Osteoblast (primary cell): ENCODE measurements at regions not wholly inside any gene's neighbourhood (a gene's known extent, or its start where the extent isn't known, plus 50 kb on each side); places are given as distances from the start of the nearest gene placed in this dataset.
A peak's percentile ranks its signal among the peaks of the same experiment; 100 is the strongest.

Experiments
- DNase-seq: peaks from one replicate; pipeline ENCODE4 v3.0.0; 2011; ENCODE audit warnings: low spot score, mixed read lengths; ENCODE audit not compliant: insufficient read length; ENCODE audit errors: missing footprints
- H2AFZ ChIP-seq: 2 replicates; pipeline ENCODE4 v1.6.0; 2011; ENCODE audit warnings: mild to moderate bottlenecking, low read length
- H3K27ac ChIP-seq: 2 replicates; pipeline ENCODE4 v1.5.1; 2011; ENCODE audit warnings: mild to moderate bottlenecking, low read depth, low read length, moderate library complexity
- H3K27me3 ChIP-seq: 2 replicates; pipeline ENCODE4 v1.6.0; 2012; ENCODE audit warnings: mild to moderate bottlenecking, control low read depth, inconsistent platforms, low read length, moderate library complexity; ENCODE audit not compliant: insufficient read depth
- H3K36me3 ChIP-seq: 2 replicates; pipeline ENCODE4 v1.5.1; 2011; ENCODE audit warnings: mild to moderate bottlenecking, low read length, control low read depth, moderate library complexity; ENCODE audit not compliant: insufficient read depth
- H3K4me1 ChIP-seq: 2 replicates; pipeline ENCODE4 v1.5.1; 2011; ENCODE audit warnings: mild to moderate bottlenecking, low read length, control low read depth, moderate library complexity; ENCODE audit not compliant: insufficient read depth
- H3K4me2 ChIP-seq: 2 replicates; pipeline ENCODE4 v1.6.0; 2011; ENCODE audit warnings: mild to moderate bottlenecking, low read length; ENCODE audit not compliant: insufficient read depth
- H3K4me3 ChIP-seq: fragments of 200-600 bp; sonication (generic); 3 replicates; pipeline ENCODE4 v1.5.1; 2012; ENCODE audit warnings: mild to moderate bottlenecking, low read length, inconsistent platforms; ENCODE audit not compliant: insufficient read depth
- H3K79me2 ChIP-seq: 2 replicates; pipeline ENCODE4 v1.6.0; 2012; ENCODE audit warnings: mild to moderate bottlenecking, low read length, control low read depth, inconsistent platforms; ENCODE audit not compliant: insufficient read depth
- H3K9me3 ChIP-seq: 2 replicates; pipeline ENCODE4 v1.5.1; 2011; ENCODE audit warnings: low read depth, low read length, control low read depth
- H4K20me1 ChIP-seq: 2 replicates; pipeline ENCODE4 v1.6.0; 2012; ENCODE audit warnings: mild to moderate bottlenecking, low read length, control low read depth; ENCODE audit not compliant: insufficient read depth
- TF ChIP-seq, protein P1 (sequence below): IDR thresholded peaks from 2 replicates; pipeline ENCODE4 v1.5.1; 2011; ENCODE audit warnings: mild to moderate bottlenecking, low read depth, low read length, moderate library complexity; ENCODE audit errors: extremely low read depth

GRCh38 chr10:78763651-78764395 lies 304.9 kb upstream of the ZMIZ1 start:
- H3K36me3 ChIP-seq: no peaks in the 10 kb centered on the region
- H3K27me3 ChIP-seq: peaks cover 6% of the 10 kb centered on the region
- H3K79me2 ChIP-seq: no peaks in the 10 kb centered on the region
- TF ChIP-seq, protein P1, sequence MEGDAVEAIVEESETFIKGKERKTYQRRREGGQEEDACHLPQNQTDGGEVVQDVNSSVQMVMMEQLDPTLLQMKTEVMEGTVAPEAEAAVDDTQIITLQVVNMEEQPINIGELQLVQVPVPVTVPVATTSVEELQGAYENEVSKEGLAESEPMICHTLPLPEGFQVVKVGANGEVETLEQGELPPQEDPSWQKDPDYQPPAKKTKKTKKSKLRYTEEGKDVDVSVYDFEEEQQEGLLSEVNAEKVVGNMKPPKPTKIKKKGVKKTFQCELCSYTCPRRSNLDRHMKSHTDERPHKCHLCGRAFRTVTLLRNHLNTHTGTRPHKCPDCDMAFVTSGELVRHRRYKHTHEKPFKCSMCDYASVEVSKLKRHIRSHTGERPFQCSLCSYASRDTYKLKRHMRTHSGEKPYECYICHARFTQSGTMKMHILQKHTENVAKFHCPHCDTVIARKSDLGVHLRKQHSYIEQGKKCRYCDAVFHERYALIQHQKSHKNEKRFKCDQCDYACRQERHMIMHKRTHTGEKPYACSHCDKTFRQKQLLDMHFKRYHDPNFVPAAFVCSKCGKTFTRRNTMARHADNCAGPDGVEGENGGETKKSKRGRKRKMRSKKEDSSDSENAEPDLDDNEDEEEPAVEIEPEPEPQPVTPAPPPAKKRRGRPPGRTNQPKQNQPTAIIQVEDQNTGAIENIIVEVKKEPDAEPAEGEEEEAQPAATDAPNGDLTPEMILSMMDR: no peak
- H3K4me2 ChIP-seq: no peak overlapping the region
- no peak overlapping the region for H3K27ac ChIP-seq
- H4K20me1 ChIP-seq: no peaks in the 10 kb centered on the region
- no peak overlapping the region for H2AFZ ChIP-seq
- H3K9me3 ChIP-seq: no peaks in the 10 kb centered on the region
- no peaks in the 10 kb centered on the region for H3K4me1 ChIP-seq
- H3K4me3 ChIP-seq: no peak overlapping the region
- peak; percentile 71 for DNase-seq

GRCh38 chr10:78764436-78764835 lies 304.3 kb upstream of the ZMIZ1 start:
- Histone ChIP-seq H3K9me3 (no peaks in the 10 kb centered on the region), H3K36me3 (no peaks in the 10 kb centered on the region), H4K20me1 (no peaks in the 10 kb centered on the region), H3K27ac (no peak overlapping the region), H2AFZ (no peak overlapping the region), H3K27me3 (peaks cover 8% of the 10 kb centered on the region), H3K4me3 (no peak overlapping the region), H3K4me1 (no peaks in the 10 kb centered on the region), H3K4me2 (no peak overlapping the region), H3K79me2 (no peaks in the 10 kb centered on the region)
- TF ChIP-seq, protein P1: no peak
- peak; percentile 53 for DNase-seq

DNA sequence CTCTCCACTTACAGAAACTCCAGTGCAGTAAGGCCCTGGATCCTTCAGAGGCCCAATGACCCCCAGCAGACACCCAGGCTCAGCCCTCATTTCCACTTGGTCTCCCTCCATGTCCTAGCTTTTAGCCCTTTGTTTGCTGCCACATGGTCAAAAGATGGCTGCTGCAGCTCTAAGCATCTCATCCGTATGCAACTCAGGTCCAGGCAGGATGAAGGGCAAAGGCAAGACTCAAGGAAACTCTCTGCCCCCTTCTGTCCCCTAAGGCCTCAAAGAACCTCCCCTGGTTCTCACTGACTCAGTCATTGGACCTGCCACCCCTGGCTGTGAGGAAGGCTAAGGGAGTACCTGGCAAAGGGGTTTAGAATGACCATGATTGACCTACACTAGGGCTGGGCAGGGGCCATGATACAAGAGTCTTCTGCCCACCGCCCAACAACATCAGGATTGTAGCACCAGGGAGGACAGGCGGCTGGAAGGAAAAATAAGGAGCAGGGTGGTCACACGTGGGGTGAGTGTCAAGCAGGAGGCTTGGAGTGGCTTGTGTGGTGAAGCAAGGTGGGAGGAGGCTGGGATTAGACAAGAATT lies 303.8 kb upstream of the ZMIZ1 start:
- Histone ChIP-seq H2AFZ (no peak overlapping the region), H3K27me3 (peaks cover 8% of the 10 kb centered on the region), H3K4me2 (no peak overlapping the region), H3K27ac (no peak overlapping the region), H3K4me1 (no peaks in the 10 kb centered on the region), H3K4me3 (no peak overlapping the region), H3K79me2 (no peaks in the 10 kb centered on the region), H4K20me1 (no peaks in the 10 kb centered on the region), H3K36me3 (no peaks in the 10 kb centered on the region), H3K9me3 (no peaks in the 10 kb centered on the region)
- TF ChIP-seq, protein P1: no peak
- DNase-seq: peak; percentile 30

- Histone ChIP-seq H3K27me3 (peaks cover 8% of the 10 kb centered on the region), H3K9me3 (no peaks in the 10 kb centered on the region), H3K36me3 (no peaks in the 10 kb centered on the region), H3K4me3 (no peak overlapping the region), H3K79me2 (no peaks in the 10 kb centered on the region), H3K4me1 (no peaks in the 10 kb centered on the region), H4K20me1 (no peaks in the 10 kb centered on the region), H3K27ac (no peak overlapping the region), H2AFZ (no peak overlapping the region), H3K4me2 (no peak overlapping the region)
- TF ChIP-seq, protein P1: no peak
- no peak for DNase-seq
Observed at GRCh38 chr10:78765726-78766335, 302.9 kb upstream of the ZMIZ1 start.
